Neural cell (in vitro differentiated cells): ENCODE measurements at regions not wholly inside any gene's neighbourhood (a gene's known extent, or its start where the extent isn't known, plus 50 kb on each side); places are given as distances from the start of the nearest gene placed in this dataset.

Experiments used
- EZH2 ChIP-seq: fragments of 200-600, 300-800 bp; shearing (Covaris generic), sonication (generic); IDR thresholded peaks from 2 replicates; pipeline ENCODE4 v1.6.1; 2014; ENCODE audit warnings: antibody characterized with exemption, low read length, borderline replicate concordance, mild to moderate bottlenecking; ENCODE audit not compliant: insufficient read depth, poor library complexity, severe bottlenecking
- MXI1 ChIP-seq: fragments of 450-650 bp; conservative IDR thresholded peaks from 2 replicates; pipeline ENCODE4 v1.6.1; 2014; ENCODE audit warnings: antibody characterized with exemption, mild to moderate bottlenecking; ENCODE audit not compliant: poor library complexity, severe bottlenecking
- POLR2AphosphoS5 ChIP-seq: IDR thresholded peaks from 2 replicates; pipeline ENCODE4 v1.6.1; 2012
- RAD21 ChIP-seq: fragments of 450-650 bp; conservative IDR thresholded peaks from 2 replicates; pipeline ENCODE4 v1.6.1; 2014; ENCODE audit warnings: antibody characterized with exemption, mild to moderate bottlenecking, moderate library complexity
- TAF1 ChIP-seq: IDR thresholded peaks from 2 replicates; pipeline ENCODE4 v1.6.1; 2012; ENCODE audit warnings: low read depth
- TF ChIP-seq, protein P1 (sequence below): fragments of 450-650 bp; IDR thresholded peaks from 2 replicates; pipeline ENCODE4 v1.5.1; 2014; ENCODE audit warnings: antibody characterized with exemption, mild to moderate bottlenecking, moderate library complexity; ENCODE audit not compliant: poor library complexity, severe bottlenecking
- TF ChIP-seq, protein P2 (sequence below): IDR thresholded peaks from 2 replicates; pipeline ENCODE4 v1.6.1; 2012; ENCODE audit warnings: borderline replicate concordance

DNA sequence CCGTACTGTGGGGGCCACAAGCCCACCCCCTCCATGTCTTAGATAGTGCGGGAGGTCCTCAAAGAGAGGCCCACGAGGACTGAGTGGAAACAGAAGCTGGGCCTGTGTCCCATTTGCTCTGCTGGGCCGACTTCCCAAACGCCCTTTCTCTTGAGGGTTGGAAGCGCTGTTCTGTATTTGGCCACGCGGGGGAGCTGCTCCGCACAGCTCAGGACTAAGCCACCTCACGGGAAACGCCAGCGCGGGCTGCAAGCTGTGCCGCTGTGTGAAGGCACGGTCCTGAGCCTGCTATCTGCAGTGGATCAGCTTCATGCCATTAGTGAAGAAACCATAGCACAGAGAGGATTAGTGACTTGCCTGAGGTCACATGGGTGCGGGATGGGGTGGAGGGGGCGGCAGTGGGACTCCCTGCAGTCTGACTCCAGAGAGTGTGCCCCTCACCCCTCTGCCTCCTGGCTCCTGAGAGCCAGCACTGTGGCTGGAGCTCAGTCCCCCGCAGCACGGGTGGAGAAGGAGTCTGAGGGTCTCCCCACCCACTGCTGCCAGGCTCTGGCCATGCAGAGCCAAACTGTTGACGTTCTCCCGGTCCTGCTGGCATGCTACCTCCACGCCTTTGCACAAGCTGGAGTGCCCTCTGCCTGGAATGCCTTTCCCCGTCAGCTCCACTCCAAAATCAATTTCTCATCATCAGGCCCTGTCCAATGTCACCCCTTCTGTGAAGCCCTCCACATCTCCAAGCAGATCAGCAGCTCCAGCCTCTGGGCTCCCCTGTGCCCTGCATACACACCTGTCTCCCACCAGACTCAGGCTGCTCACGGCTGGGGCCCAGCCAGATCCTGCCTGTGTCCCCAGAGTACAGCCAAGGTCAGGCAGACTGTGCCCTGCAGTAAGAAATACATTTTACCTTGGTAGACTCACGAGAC, 51.5 kb upstream of the LRRC32 start:
- TF ChIP-seq, protein P1, sequence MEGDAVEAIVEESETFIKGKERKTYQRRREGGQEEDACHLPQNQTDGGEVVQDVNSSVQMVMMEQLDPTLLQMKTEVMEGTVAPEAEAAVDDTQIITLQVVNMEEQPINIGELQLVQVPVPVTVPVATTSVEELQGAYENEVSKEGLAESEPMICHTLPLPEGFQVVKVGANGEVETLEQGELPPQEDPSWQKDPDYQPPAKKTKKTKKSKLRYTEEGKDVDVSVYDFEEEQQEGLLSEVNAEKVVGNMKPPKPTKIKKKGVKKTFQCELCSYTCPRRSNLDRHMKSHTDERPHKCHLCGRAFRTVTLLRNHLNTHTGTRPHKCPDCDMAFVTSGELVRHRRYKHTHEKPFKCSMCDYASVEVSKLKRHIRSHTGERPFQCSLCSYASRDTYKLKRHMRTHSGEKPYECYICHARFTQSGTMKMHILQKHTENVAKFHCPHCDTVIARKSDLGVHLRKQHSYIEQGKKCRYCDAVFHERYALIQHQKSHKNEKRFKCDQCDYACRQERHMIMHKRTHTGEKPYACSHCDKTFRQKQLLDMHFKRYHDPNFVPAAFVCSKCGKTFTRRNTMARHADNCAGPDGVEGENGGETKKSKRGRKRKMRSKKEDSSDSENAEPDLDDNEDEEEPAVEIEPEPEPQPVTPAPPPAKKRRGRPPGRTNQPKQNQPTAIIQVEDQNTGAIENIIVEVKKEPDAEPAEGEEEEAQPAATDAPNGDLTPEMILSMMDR = peak; percentile 89
- TF ChIP-seq, protein P2, sequence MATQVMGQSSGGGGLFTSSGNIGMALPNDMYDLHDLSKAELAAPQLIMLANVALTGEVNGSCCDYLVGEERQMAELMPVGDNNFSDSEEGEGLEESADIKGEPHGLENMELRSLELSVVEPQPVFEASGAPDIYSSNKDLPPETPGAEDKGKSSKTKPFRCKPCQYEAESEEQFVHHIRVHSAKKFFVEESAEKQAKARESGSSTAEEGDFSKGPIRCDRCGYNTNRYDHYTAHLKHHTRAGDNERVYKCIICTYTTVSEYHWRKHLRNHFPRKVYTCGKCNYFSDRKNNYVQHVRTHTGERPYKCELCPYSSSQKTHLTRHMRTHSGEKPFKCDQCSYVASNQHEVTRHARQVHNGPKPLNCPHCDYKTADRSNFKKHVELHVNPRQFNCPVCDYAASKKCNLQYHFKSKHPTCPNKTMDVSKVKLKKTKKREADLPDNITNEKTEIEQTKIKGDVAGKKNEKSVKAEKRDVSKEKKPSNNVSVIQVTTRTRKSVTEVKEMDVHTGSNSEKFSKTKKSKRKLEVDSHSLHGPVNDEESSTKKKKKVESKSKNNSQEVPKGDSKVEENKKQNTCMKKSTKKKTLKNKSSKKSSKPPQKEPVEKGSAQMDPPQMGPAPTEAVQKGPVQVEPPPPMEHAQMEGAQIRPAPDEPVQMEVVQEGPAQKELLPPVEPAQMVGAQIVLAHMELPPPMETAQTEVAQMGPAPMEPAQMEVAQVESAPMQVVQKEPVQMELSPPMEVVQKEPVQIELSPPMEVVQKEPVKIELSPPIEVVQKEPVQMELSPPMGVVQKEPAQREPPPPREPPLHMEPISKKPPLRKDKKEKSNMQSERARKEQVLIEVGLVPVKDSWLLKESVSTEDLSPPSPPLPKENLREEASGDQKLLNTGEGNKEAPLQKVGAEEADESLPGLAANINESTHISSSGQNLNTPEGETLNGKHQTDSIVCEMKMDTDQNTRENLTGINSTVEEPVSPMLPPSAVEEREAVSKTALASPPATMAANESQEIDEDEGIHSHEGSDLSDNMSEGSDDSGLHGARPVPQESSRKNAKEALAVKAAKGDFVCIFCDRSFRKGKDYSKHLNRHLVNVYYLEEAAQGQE = no peak
- TF ChIP-seq POLR2AphosphoS5 (no peak), TAF1 (no peak), EZH2 (no peak), MXI1 (no peak), RAD21 (peak; percentile 71)
